ENCODE measurements at regions not wholly inside any gene's neighbourhood (a gene's known extent, or its start where the extent isn't known, plus 50 kb on each side); places are given as distances from the start of the nearest gene placed in this dataset.
A peak's percentile ranks its signal among the peaks of the same experiment; 100 is the strongest.

DNA sequence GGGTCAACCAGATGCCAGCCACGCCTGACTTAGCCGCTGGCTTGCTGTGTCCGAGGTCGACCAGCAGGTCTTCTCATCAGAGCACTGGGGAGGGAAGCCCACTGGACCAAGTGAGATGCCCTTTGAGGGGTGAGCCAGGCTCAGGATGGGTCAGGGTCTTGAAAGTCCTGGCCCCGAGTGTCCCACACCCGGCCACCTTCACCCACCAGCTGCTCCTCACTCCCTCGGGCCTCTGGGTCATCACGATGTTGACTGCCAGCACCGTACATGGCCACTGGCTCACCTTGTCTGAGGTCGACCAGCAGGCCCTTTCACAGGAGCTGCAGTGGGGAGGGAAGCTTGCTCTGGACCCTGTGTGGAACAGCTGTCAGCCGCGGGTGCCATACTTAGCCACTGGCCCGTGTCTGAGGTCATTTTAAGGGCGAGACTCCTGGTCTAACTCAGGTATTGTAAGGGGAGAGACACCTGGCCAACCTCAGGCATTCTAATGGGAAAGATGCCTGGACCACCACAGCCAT is 1361.3 kb downstream of the UQCRFS1 start:
- H3K23ac ChIP-seq (ENCODE audit: low read depth, low read length, poor library complexity) = no peak overlapping the region
- H3K27ac ChIP-seq (replicated peaks; ENCODE audit: low read length) = no peak overlapping the region
- no peak overlapping the region for H2AK5ac ChIP-seq (ENCODE audit: low read depth, low read length)
- H4K8ac ChIP-seq (ENCODE audit: low read depth, low read length) = no peak overlapping the region
- H3K9ac ChIP-seq (ENCODE audit: low read depth, low read length, poor library complexity) = no peak overlapping the region
- H3K4me1 ChIP-seq (ENCODE audit: control insufficient read depth in 2 of 2, insufficient read depth in 1 of 2, low read depth in 1 of 2, low read length in 2 of 2) = no peaks in the 10 kb centered on the region
- no peaks in the 10 kb centered on the region for H3K79me1 ChIP-seq (ENCODE audit: low read depth, low read length)
- no peak overlapping the region for H2BK15ac ChIP-seq (ENCODE audit: low read length)
- H3K14ac ChIP-seq (ENCODE audit: low read length) = no peak overlapping the region
- H3K36me3 ChIP-seq (replicated peaks in 1 of 2; ENCODE audit: control insufficient read depth in 2 of 2, insufficient read depth in 2 of 2, low read length in 2 of 2) = no peaks in the 10 kb centered on the region
- no CpG with 5 or more reads among the region's 14 CpGs for WGBS, 2 donors (ENCODE audit: extremely low coverage in 2 of 2, insufficient read length in 2 of 2, insufficient replicate concordance in 1 of 2)
- no peak overlapping the region for H3K18ac ChIP-seq (ENCODE audit: low read length)
- H3K4me3 ChIP-seq (ENCODE audit: low read length in 2 of 2) = peak overlapping the region in 1 of 2 donors; percentile 34
- no peak for DNase-seq (ENCODE audit: low spot score)
- H2AFZ ChIP-seq (ENCODE audit: low read length) = no peak overlapping the region
- H2BK5ac ChIP-seq (ENCODE audit: low read length) = no peak overlapping the region
- H3K4ac ChIP-seq (ENCODE audit: low read length) = no peak overlapping the region
- H2BK12ac ChIP-seq (ENCODE audit: low read length) = no peak overlapping the region
- H3K4me2 ChIP-seq (ENCODE audit: insufficient read depth, low read length, poor library complexity, severe bottlenecking) = no peak overlapping the region
- peaks cover 0 to 1% (median 0%) of the 10 kb centered on the region in 3 experiments for H3K27me3 ChIP-seq (ENCODE audit: control insufficient read depth in 3 of 3, insufficient read depth in 3 of 3, low read depth in 1 of 3, low read length in 3 of 3)
- no peak overlapping the region for H2BK120ac ChIP-seq (ENCODE audit: low read depth, low read length)
- peaks cover 0 to 26% of the 10 kb centered on the region in 2 donors for H3K9me3 ChIP-seq (replicated peaks in 1 of 2; ENCODE audit: control insufficient read depth in 2 of 2, insufficient read depth in 1 of 2, low read depth in 1 of 2, low read length in 2 of 2)
- no peak overlapping the region for H4K91ac ChIP-seq (ENCODE audit: low read depth, low read length, poor library complexity)

DNA sequence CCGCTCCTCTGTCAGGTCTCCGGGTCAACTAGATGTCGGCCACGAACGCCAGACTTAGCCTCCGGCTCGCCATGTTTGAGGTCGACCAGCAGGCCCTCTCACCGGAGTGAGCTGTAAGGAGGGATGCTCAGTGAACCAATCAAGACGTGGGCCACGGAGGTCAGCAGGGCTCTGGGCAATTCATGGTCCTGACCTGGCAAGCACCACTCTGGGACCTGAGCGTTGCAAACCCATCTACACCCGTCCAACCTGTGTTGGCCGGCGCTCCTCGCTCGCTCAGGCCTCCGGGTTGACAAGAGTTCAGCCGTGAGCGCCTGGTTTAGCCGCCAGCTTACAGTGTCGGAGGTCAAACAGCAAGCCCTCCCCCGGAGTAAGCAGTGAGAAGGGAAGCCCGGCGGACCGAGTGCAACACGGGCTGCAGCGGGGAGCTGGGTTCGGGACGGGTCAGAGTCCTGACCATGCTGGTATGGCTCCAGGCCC is 1361.9 kb downstream of the UQCRFS1 start:
- Histone ChIP-seq H3K14ac (ENCODE audit: low read length) (no peak overlapping the region), H3K4me2 (ENCODE audit: insufficient read depth, low read length, poor library complexity, severe bottlenecking) (no peak overlapping the region), H2BK12ac (ENCODE audit: low read length) (no peak overlapping the region), H3K4ac (ENCODE audit: low read length) (no peak overlapping the region), H4K8ac (ENCODE audit: low read depth, low read length) (no peak overlapping the region), H3K4me3 (ENCODE audit: low read length in 2 of 2) (no peak overlapping the region), H3K4me1 (ENCODE audit: control insufficient read depth in 2 of 2, insufficient read depth in 1 of 2, low read depth in 1 of 2, low read length in 2 of 2) (no peaks in the 10 kb centered on the region), H3K27me3 (ENCODE audit: control insufficient read depth in 3 of 3, insufficient read depth in 3 of 3, low read depth in 1 of 3, low read length in 3 of 3) (peaks cover 0 to 3% (median 0%) of the 10 kb centered on the region in 3 experiments), H3K18ac (ENCODE audit: low read length) (no peak overlapping the region), H2AFZ (ENCODE audit: low read length) (no peak overlapping the region), H3K9me3 (replicated peaks in 1 of 2; ENCODE audit: control insufficient read depth in 2 of 2, insufficient read depth in 1 of 2, low read depth in 1 of 2, low read length in 2 of 2) (peaks cover 0 to 31% of the 10 kb centered on the region in 2 donors), H2BK120ac (ENCODE audit: low read depth, low read length) (no peak overlapping the region), H3K27ac (replicated peaks; ENCODE audit: low read length) (no peak overlapping the region), H2AK5ac (ENCODE audit: low read depth, low read length) (no peak overlapping the region), H3K79me1 (ENCODE audit: low read depth, low read length) (no peaks in the 10 kb centered on the region), H2BK5ac (ENCODE audit: low read length) (no peak overlapping the region), H3K23ac (ENCODE audit: low read depth, low read length, poor library complexity) (no peak overlapping the region), H2BK15ac (ENCODE audit: low read length) (no peak overlapping the region), H3K9ac (ENCODE audit: low read depth, low read length, poor library complexity) (no peak overlapping the region), H4K91ac (ENCODE audit: low read depth, low read length, poor library complexity) (no peak overlapping the region), H3K36me3 (replicated peaks in 1 of 2; ENCODE audit: control insufficient read depth in 2 of 2, insufficient read depth in 2 of 2, low read length in 2 of 2) (no peaks in the 10 kb centered on the region)
- WGBS, 2 donors (ENCODE audit: extremely low coverage in 2 of 2, insufficient read length in 2 of 2, insufficient replicate concordance in 1 of 2) = no CpG with 5 or more reads among the region's 30 CpGs
- DNase-seq (ENCODE audit: low spot score) = no peak

DNA sequence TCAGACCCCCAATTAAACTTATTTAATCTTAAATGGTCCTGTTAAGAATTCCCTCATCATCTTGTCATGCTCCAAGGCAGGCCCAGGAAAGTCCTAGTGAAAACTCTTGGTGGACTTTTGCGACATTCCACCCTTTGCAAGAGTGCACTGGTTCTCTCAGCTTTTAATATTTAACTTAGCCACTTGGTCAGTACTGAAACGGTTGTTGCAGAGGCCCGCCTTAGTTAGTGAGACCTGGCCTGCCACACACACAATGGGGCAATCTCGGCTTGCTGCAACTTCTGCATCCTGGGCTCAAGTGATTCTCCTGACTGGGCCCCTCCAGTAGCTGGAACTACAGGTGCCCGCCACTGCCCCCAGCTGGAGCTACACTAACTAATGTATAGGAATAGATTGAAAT is 1366.0 kb downstream of the UQCRFS1 start:
- no peak overlapping the region for H2BK5ac ChIP-seq (ENCODE audit: low read length)
- no peak overlapping the region for H3K14ac ChIP-seq (ENCODE audit: low read length)
- H3K27me3 ChIP-seq (ENCODE audit: control insufficient read depth in 3 of 3, insufficient read depth in 3 of 3, low read depth in 1 of 3, low read length in 3 of 3) = peaks cover 0 to 3% (median 0%) of the 10 kb centered on the region in 3 experiments
- H3K79me1 ChIP-seq (ENCODE audit: low read depth, low read length) = no peaks in the 10 kb centered on the region
- H4K8ac ChIP-seq (ENCODE audit: low read depth, low read length) = no peak overlapping the region
- no peak overlapping the region for H3K4ac ChIP-seq (ENCODE audit: low read length)
- no peaks in the 10 kb centered on the region for H3K36me3 ChIP-seq (replicated peaks in 1 of 2; ENCODE audit: control insufficient read depth in 2 of 2, insufficient read depth in 2 of 2, low read length in 2 of 2)
- no peak overlapping the region for H3K9ac ChIP-seq (ENCODE audit: low read depth, low read length, poor library complexity)
- H2BK120ac ChIP-seq (ENCODE audit: low read depth, low read length) = no peak overlapping the region
- H3K4me3 ChIP-seq (ENCODE audit: low read length in 2 of 2) = no peak overlapping the region
- no peak overlapping the region for H3K27ac ChIP-seq (replicated peaks; ENCODE audit: low read length)
- no peaks in the 10 kb centered on the region for H3K4me1 ChIP-seq (ENCODE audit: control insufficient read depth in 2 of 2, insufficient read depth in 1 of 2, low read depth in 1 of 2, low read length in 2 of 2)
- DNase-seq (ENCODE audit: low spot score) = no peak
- no peak overlapping the region for H3K4me2 ChIP-seq (ENCODE audit: insufficient read depth, low read length, poor library complexity, severe bottlenecking)
- H3K18ac ChIP-seq (ENCODE audit: low read length) = no peak overlapping the region
- H2AK5ac ChIP-seq (ENCODE audit: low read depth, low read length) = no peak overlapping the region
- no peak overlapping the region for H2BK12ac ChIP-seq (ENCODE audit: low read length)
- no peak overlapping the region for H3K23ac ChIP-seq (ENCODE audit: low read depth, low read length, poor library complexity)
- no CpG with 5 or more reads among the region's 5 CpGs for WGBS, 2 donors (ENCODE audit: extremely low coverage in 2 of 2, insufficient read length in 2 of 2, insufficient replicate concordance in 1 of 2)
- H3K9me3 ChIP-seq (replicated peaks in 1 of 2; ENCODE audit: control insufficient read depth in 2 of 2, insufficient read depth in 1 of 2, low read depth in 1 of 2, low read length in 2 of 2) = peaks cover 0 to 34% of the 10 kb centered on the region in 2 donors
- no peak overlapping the region for H2BK15ac ChIP-seq (ENCODE audit: low read length)
- no peak overlapping the region for H4K91ac ChIP-seq (ENCODE audit: low read depth, low read length, poor library complexity)
- H2AFZ ChIP-seq (ENCODE audit: low read length) = no peak overlapping the region

DNA sequence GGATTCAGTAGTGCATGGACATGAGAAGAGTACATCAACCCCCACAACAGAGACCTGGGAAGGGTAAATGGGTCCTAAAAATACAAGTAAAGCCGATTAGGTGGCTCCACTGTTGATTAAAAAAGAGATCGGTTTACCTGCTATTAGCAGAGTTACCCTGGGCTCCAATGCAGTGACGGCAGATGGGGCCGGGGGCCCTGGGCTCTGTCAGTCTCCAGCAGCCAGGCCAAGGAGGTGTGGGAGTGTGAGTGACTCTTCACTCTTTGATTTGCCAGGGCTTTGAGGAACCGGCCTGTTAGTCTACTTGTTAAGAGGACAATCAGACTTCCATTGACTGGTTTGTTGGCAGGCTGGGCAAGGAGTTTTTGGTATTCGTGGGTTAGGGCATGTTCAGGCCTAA is 1368.7 kb downstream of the UQCRFS1 start:
- Histone ChIP-seq H2AK5ac (ENCODE audit: low read depth, low read length) (no peak overlapping the region), H2BK15ac (ENCODE audit: low read length) (no peak overlapping the region), H3K36me3 (replicated peaks in 1 of 2; ENCODE audit: control insufficient read depth in 2 of 2, insufficient read depth in 2 of 2, low read length in 2 of 2) (no peaks in the 10 kb centered on the region), H3K23ac (ENCODE audit: low read depth, low read length, poor library complexity) (no peak overlapping the region), H3K4ac (ENCODE audit: low read length) (no peak overlapping the region), H4K8ac (ENCODE audit: low read depth, low read length) (no peak overlapping the region), H3K9ac (ENCODE audit: low read depth, low read length, poor library complexity) (no peak overlapping the region), H2BK120ac (ENCODE audit: low read depth, low read length) (no peak overlapping the region), H3K4me1 (ENCODE audit: control insufficient read depth in 2 of 2, insufficient read depth in 1 of 2, low read depth in 1 of 2, low read length in 2 of 2) (no peaks in the 10 kb centered on the region), H3K27ac (replicated peaks; ENCODE audit: low read length) (no peak overlapping the region), H2BK12ac (ENCODE audit: low read length) (no peak overlapping the region), H3K27me3 (ENCODE audit: control insufficient read depth in 3 of 3, insufficient read depth in 3 of 3, low read depth in 1 of 3, low read length in 3 of 3) (peaks cover 0 to 3% (median 0%) of the 10 kb centered on the region in 3 experiments), H3K79me1 (ENCODE audit: low read depth, low read length) (no peaks in the 10 kb centered on the region), H3K14ac (ENCODE audit: low read length) (no peak overlapping the region), H3K4me2 (ENCODE audit: insufficient read depth, low read length, poor library complexity, severe bottlenecking) (no peak overlapping the region), H2BK5ac (ENCODE audit: low read length) (no peak overlapping the region), H3K18ac (ENCODE audit: low read length) (no peak overlapping the region), H3K9me3 (replicated peaks in 1 of 2; ENCODE audit: control insufficient read depth in 2 of 2, insufficient read depth in 1 of 2, low read depth in 1 of 2, low read length in 2 of 2) (peaks cover 0 to 29% of the 10 kb centered on the region in 2 donors), H4K91ac (ENCODE audit: low read depth, low read length, poor library complexity) (no peak overlapping the region), H3K4me3 (ENCODE audit: low read length in 2 of 2) (no peak overlapping the region), H2AFZ (ENCODE audit: low read length) (no peak overlapping the region)
- DNase-seq (ENCODE audit: low spot score) = no peak
- no CpG with 5 or more reads among the region's 6 CpGs for WGBS, 2 donors (ENCODE audit: extremely low coverage in 2 of 2, insufficient read length in 2 of 2, insufficient replicate concordance in 1 of 2)

All from neuronal stem cell (in vitro differentiated cells).